Tibial artery (tissue), 4 donors: ENCODE measurements at regions not wholly inside any gene's neighbourhood (a gene's known extent, or its start where the extent isn't known, plus 50 kb on each side); places are given as distances from the start of the nearest gene placed in this dataset.

Experiments used
- DNase-seq, 2 donors: peaks; one replicate each; pipeline ENCODE4 v3.0.0-alpha.2; 2019
- H3K27ac ChIP-seq, 2 donors: fragments of 200-600 bp; sonication (generic) in 1 of 2; 1 replicate in 1 of 2; 2 replicates in 1 of 2; pipeline ENCODE4 v1.5.1; 2018 to 2019; ENCODE audit warnings: mild to moderate bottlenecking in 1 of 2
- H3K27me3 ChIP-seq, 2 donors: fragments of 200-600 bp; sonication (generic) in 1 of 2; one replicate each; pipeline versions ENCODE4 v1.5.1 to v1.6.0; 2016 to 2019
- H3K36me3 ChIP-seq, 3 donors: fragments of 200-600 bp; sonication (generic) in 2 of 3; one replicate each; pipeline ENCODE4 v1.5.1; 2016 to 2019; ENCODE audit warnings: mild to moderate bottlenecking in 2 of 3
- H3K4me1 ChIP-seq, 4 donors: fragments of 200-600 bp; sonication (generic) in 2 of 4; 1 replicate in 3 of 4; 2 replicates in 1 of 4; pipeline ENCODE4 v1.5.1; 2016 to 2019
- H3K4me3 ChIP-seq, 2 donors: fragments of 200-600 bp; sonication (generic) in 1 of 2; 1 replicate in 1 of 2; 2 replicates in 1 of 2; pipeline ENCODE4 v1.5.1; 2018 to 2019; ENCODE audit warnings: mild to moderate bottlenecking in 2 of 2
- H3K9me3 ChIP-seq, 3 donors: fragments of 200-600 bp; sonication (generic) in 1 of 3; one replicate each; pipeline ENCODE4 v1.5.1; 2016 to 2019
- CTCF ChIP-seq, 2 experiments: fragments of 200-600 bp in 1 of 2; fragments of 450-650 bp in 1 of 2; IDR thresholded peaks; one replicate each; pipeline ENCODE4 v1.5.1; 2017 to 2019; ENCODE audit warnings: antibody characterized with exemption in 2 of 2, mild to moderate bottlenecking in 1 of 2, moderate library complexity in 1 of 2
- intact Hi-C: fragments of 100-400 bp; cut with DNase I; formaldehyde crosslinking; loops from one replicate; pipeline ENCODE4 v1.15.0; 2023; ENCODE audit warnings: low total_unique reads

GRCh38 chr9:111154081-111154562 lies 115.9 kb upstream of the LPAR1 start:
- no peak for TF ChIP-seq CTCF (IDR thresholded peaks at IDR 0.05)
- no peaks in the 10 kb centered on the region for H3K9me3 ChIP-seq
- H3K27me3 ChIP-seq: no peaks in the 10 kb centered on the region
- no peak overlapping the region for H3K27ac ChIP-seq
- no peaks in the 10 kb centered on the region for H3K4me1 ChIP-seq
- DNase-seq: no peak
- H3K36me3 ChIP-seq: no peaks in the 10 kb centered on the region
- no peak overlapping the region for H3K4me3 ChIP-seq
- intact Hi-C loops: no loop called here

GRCh38 chr9:111152614-111153406 lies 114.5 kb upstream of the LPAR1 start:
- no peak for TF ChIP-seq CTCF (IDR thresholded peaks at IDR 0.05)
- Histone ChIP-seq H3K27ac (no peak overlapping the region), H3K27me3 (no peaks in the 10 kb centered on the region), H3K36me3 (no peaks in the 10 kb centered on the region), H3K4me1 (no peaks in the 10 kb centered on the region), H3K4me3 (no peak overlapping the region), H3K9me3 (no peaks in the 10 kb centered on the region)
- DNase-seq: no peak
- intact Hi-C loops: no loop called here

GRCh38 chr9:111151537-111151936 lies 113.3 kb upstream of the LPAR1 start:
- TF ChIP-seq CTCF (IDR thresholded peaks at IDR 0.05): no peak
- Histone ChIP-seq H3K36me3 (no peaks in the 10 kb centered on the region), H3K4me1 (no peaks in the 10 kb centered on the region), H3K4me3 (no peak overlapping the region), H3K27ac (no peak overlapping the region), H3K9me3 (no peaks in the 10 kb centered on the region), H3K27me3 (no peaks in the 10 kb centered on the region)
- intact Hi-C loops: no loop called here
- DNase-seq: no peak

- no peak overlapping the region for H3K27ac ChIP-seq
- intact Hi-C loops: no loop called here
- H3K27me3 ChIP-seq: no peaks in the 10 kb centered on the region
- no peak for DNase-seq
- no peaks in the 10 kb centered on the region for H3K4me1 ChIP-seq
- TF ChIP-seq CTCF (IDR thresholded peaks at IDR 0.05): no peak
- H3K4me3 ChIP-seq: no peak overlapping the region
- H3K9me3 ChIP-seq: no peaks in the 10 kb centered on the region
- H3K36me3 ChIP-seq: no peaks in the 10 kb centered on the region
Observed at GRCh38 chr9:111150181-111150580, 111.9 kb upstream of the LPAR1 start.

- intact Hi-C loops: no loop called here
- Histone ChIP-seq H3K27me3 (no peaks in the 10 kb centered on the region), H3K4me3 (no peak overlapping the region), H3K9me3 (no peaks in the 10 kb centered on the region), H3K4me1 (no peaks in the 10 kb centered on the region), H3K36me3 (no peaks in the 10 kb centered on the region), H3K27ac (no peak overlapping the region)
- TF ChIP-seq CTCF (IDR thresholded peaks at IDR 0.05): no peak
- DNase-seq: peak in 1 of 2 donors; percentile 59
Observed at GRCh38 chr9:111149018-111149759, 110.9 kb upstream of the LPAR1 start.
